Stimulated activated CD8-positive, alpha-beta memory T cell treated with anti-CD3 and anti-CD28 coated beads, Interleukin-15, amount 100 ng/mL, for 48 hours (primary cell): ENCODE measurements at regions not wholly inside any gene's neighbourhood (a gene's known extent, or its start where the extent isn't known, plus 50 kb on each side); places are given as distances from the start of the nearest gene placed in this dataset.
"Not testable (repeated sequence)": the region's sequence is repeated elsewhere in the genome, so short reads cannot be mapped to it uniquely, and the experiment has no call there.

Source experiments
- DNase-seq, 2 donors: peaks; one replicate each; pipeline ENCODE4 v3.0.0-alpha.2; 2020; ENCODE audit warnings: low read depth in 2 of 2

DNA sequence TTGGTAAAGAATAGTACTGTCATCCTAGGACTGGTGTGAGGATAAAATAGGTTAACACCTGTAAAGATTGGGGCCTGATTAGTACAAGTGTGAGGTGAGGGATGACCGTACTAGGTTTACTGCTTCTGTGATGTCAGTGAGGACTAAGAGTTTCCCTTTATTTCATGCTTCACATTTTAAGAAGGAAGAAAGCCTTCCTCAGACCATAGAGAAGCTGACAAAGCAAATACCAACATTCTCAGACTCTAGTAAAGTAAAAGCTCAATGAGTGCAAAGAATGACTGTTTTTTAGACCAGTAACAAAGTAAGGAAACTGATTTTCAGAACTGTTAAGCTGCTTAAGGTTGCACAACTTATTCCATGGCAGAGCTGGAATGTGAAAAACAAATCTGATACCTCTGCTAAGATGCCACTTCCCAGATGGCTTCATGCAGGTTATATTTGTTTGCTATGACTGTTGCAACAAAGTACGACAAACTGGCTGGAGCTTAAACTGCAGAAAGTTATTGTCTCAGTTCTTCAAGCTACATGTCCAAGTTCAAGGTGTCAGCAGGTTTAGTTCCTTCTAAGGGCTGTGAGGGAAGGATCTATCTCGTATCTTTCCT is 354.9 kb downstream of the RSL24D1 start:
- DNase-seq, result no peak

DNA sequence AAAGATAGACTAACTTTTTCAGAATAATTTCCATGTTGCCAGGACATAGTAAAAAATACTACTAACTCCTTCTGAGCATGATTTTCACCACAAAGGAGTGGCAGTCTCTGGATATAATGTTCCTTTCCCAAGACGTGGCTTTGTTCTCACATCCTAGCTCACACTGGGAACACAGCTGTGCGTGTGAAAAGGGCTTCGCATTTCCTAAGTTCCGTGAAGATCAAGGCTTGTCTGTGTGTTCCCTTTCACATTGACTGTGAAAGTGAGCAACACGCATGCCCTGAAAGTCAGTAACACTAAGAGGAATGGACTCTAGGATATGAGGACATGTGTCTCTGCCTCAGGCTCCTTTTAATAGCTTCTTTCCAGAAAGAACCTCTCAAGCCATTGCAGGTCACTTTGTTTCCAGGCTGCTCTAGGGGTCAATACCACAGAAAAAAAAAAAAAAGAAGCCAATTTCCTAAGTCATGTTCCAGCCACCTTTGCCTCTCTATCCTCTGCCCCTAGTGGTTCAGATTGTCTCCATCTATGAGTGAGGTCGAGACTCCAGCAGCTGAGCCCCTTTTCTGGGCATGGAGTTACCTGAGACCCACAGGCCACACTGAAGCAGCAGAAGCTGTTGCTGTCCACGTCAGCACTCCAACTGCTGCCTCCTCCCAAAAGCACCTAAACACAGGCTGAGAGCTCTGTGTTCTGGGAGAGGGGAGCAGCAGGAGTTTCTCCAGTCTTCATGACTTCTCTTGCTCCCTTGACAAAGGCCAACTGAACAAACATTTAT is 355.9 kb downstream of the RSL24D1 start:
- no peak for DNase-seq

DNA sequence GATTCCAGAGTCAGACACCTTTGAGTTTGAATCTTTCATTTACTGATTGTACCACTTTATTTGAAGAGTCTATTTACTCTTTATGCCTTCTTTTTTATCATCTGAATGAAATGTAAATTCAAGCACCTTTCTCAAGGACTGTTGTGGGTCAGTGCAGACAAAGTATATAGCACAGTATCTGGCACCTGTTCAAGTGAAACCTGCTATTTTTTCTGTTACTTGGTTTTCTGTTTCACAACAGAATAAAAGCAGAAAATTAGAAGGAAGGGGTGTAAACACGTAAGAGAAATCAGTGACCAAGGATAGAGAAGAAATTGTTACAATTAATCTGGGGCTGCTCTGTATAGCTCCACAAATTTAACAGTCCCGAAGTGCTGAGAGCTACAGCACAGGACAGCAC is 357.4 kb downstream of the RSL24D1 start:
- no peak for DNase-seq

DNA sequence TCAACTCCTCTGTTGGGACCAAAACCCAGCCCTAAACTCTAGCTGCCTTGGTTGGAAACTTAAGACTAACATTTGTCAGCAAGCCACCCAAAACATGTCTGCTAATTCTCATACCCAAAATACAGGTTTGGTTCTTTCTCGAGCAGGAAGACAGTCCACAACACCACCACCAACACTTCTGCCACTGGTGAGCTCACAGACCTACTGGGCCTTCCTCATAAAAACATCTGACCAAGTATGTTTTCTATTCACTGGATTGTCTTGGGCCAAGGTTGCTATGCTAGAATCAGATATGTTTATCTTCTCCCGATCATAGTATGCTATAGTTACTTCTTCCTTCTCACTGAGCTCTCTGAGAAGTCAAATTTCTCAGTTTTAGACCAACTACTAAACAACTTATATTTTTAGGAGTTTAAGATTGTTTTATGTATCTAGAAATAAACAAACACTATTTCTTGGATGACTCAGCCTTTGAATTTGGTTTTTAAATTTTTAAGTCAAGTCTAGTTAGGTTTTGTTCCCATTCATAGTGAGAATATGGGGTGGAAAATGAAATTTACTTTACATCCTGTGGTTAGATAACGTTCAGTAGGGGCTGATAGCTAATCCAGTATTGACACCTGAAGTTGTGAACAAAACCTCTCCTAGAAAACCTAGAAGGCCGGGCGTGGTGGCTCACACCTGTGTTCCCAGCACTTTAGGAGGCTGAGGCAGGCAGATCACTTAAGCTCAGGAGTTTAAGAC is 360.5 kb downstream of the RSL24D1 start:
- DNase-seq, result no peak

DNA sequence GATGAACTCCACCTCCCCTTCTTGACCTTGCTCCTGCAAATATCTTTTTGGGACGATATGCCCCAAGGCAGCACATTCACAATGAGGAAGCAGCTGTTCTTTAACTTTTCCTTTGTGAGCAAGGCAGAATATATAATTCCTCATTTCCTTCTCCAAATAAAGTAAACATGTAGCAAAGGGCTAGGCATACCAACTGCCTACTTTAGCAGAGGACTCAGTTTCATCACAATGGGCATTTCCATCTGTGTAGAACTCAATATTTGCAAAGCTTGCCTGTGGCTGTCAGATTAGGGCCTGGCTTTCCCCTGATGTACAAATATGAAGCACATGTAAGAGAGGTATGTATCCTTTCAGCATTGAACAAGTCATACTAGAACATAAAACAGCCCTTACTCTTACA is 366.9 kb downstream of the RSL24D1 start:
- DNase-seq, result no peak

DNA sequence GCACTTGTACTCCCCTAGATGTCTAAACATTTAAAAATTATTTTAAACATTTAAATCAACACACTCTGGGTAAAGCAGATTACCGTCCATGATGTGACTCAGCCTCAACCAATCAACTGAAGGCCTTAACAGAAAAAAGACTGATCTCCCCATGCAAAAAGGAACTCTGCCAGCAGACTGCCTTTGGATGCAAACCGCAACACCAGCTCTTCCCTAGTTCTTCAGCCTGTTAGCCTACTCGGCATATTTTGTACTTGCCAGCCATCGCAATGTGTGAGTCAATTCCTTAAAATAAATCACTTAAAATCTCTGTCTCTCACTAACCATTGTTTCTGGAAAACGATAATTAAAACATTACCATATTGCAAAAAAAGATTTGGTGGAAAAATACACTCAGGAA is 375.9 kb downstream of the RSL24D1 start:
- DNase-seq, result no peak

DNA sequence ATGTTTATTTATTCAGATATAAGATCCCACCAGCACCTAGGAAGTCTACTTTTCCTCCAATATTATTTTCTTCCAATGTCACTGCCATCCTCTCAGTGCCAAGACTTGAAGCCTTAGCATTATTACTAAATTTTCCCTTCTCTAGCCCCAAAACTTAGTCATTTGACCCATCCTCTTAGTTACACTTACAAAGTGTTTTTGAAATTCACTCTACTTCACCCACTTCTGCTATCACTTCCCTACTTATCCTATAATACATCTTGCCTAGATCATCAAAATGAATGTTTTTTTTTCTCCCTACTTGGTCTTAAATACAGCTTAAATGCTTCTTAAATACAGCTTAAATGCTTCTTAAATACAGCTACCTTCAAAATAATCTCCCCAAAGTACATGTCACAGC is 376.6 kb downstream of the RSL24D1 start:
- no peak for DNase-seq

DNA sequence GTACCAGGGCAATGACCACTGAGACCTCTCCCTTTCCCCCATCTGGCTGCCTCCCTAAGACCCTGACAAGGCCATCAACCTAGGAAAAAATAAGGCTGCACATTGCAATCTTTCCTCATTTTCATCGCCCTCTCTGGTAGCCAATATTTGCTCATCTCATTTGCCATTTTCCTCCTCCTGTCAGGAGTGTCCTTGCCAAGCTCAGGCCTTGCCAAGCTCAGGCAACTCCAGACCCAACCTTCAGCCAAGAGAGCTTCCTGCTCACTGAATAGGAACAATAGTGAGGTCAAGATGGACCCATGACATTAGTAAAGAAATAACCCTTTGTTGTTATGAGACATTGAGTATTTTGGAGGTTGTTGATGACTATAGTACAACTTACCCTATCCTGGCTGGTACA is 380.3 kb downstream of the RSL24D1 start:
- no peak for DNase-seq

DNA sequence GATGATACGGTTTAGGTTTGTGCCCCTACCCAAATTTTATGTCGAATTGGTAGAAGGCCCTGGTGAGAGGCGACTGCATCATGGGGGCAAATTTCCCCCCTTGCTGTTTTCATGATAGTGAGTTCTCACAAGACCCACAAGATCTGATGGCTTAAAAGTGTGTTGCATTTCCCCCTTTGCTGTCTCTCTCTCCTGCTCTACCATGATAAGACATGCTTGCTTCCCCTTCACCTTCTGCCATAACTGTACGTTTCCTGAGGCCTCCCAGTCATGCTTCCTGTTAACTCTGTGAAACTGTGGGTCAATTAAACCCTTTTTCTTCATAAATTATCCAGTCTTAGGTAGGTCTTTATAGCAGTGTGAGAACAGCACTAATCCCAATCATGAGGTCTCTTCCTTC is 381.2 kb downstream of the RSL24D1 start:
- no peak for DNase-seq

DNA sequence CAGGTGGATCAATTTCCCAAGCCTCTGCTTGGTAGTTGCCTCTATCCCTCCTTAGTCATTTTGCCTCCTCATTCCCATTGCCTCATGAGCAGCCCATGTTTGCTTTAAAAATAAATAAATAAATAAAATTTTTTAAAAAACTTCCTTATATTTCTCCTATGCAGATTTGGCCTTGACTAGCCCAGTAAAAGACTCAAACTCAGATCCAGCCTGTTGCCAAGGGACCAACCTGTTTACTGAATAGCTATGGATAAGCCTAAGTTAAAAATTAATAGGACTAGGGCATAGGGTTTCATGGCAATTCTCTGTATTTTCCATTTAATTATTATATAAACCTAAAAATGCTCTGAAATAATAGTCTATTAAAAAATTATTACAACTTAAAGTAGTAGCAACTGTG is 384.4 kb downstream of the RSL24D1 start:
- DNase-seq, result no peak

DNA sequence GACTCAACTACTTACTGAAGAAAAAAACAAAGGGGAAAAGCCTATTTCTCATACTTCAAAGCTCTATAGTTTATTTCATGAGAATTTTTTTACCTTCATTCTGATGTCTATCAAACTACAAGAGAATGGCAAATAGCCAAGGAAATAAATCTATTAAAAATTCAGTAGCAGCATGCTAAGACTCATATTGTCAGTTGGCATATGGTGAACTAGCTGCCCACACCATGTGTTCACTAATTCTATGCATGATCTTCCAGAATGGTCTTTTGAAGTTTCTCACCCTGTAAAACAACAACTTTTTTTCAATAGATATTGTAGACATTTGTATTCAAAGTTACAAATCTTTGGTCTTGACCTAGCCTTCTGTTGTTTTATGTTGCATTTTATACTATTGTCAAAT is 386.2 kb downstream of the RSL24D1 start:
- no peak for DNase-seq

DNA sequence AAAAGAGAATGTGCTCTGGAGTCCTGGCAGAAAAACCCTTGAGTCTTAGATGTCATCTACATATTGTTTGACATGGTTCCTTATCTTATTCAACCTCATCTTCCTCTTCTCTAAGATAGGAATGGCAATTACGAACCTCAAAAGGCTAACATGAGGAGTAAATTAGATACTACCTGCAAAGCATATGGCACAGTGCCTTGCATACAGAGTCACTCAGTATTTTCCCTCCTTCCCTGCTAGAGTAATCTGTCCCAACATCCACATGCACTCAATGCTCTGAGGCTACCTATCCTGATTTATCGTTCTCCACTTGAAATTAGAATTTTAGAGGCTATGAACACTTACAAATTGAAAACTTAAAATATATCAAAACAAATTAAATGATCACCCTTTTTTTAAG is 386.7 kb downstream of the RSL24D1 start:
- DNase-seq, result no peak

DNA sequence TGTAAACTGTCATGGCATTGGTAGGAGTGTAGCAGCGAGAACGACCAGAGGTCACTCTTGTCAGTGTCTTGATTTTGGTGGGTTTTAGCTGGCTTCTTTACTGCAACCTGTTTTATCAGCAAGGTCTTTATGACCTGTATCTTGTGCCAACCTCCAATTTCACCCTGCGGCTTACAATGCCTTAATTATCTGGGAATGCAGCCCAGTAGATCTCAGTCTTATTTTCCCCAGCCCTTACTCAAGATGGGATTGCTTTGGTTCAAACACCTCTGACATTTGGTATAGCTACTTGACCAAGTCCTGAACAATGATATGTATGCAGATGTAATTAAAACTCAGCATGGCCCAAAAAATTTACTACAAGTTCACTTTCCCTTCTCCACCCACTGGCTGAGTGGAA is 388.4 kb downstream of the RSL24D1 start:
- no peak for DNase-seq

DNA sequence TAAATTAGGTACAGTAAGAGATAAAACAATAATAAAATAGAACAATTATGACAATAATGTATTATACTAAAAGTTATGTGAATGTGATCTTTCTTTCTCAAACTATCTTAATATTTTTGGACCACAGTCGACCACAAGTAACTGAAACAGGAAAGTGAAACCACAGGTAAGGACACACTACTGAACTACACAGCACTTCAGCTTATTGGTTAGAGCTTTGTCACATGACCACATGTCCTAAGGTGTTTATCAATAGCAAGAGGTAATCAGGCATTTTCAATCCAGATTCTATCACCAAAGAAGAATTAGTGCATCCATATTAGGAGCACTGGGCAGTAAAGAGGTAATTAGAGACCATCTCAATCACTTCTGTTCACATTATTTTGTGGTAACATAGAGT is 392.8 kb downstream of the RSL24D1 start:
- DNase-seq, result no peak

DNA sequence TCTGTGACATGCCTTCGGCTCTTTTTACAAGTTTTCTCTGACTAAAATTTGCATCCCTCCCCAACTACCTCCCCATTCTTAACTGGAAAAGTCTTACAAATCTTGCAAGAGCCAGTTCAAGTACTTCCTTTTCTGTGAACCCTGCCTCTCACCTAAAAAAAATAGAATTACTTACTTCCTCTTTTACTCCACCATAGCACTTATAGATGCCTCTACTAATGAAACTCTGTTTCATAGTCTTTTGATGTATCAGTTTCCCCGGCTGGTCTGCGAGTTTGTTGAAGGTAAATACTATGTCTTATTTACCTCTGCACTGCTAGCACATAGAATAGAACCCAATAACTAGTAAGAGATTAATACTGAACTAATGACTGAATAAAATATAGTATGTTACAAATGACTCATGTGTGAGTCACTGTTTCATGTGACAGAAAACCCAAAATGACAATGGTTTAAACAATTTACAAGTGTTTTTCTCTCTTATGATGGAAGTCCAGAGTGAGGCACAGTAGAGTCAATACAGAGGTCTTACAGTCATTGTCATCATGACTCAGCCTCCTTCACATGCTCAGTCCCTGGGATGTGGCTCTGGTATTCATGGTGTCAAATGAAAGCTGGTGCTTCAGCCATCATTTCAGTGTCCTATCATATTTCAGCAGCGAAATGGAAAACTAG is 393.5 kb downstream of the RSL24D1 start:
- no peak for DNase-seq

DNA sequence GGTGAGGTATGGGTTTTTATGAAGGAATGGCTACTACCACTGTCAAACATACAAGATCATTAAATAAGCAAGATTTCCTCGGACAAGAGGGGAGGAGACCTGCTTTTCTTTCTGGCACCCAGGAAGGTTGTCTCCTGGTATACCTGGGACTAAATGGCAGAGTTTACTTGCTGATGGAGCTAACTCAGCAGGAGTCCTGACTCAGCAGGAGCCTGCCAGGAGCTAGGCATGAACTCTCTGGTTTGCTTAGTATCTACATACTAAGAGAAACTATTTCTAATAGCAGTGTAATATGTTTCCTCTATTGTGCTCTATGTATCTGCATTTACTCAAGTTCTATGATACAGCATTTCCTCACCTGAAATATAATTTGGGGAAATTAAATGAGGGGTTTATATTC is 404.2 kb downstream of the RSL24D1 start:
- no peak for DNase-seq

DNA sequence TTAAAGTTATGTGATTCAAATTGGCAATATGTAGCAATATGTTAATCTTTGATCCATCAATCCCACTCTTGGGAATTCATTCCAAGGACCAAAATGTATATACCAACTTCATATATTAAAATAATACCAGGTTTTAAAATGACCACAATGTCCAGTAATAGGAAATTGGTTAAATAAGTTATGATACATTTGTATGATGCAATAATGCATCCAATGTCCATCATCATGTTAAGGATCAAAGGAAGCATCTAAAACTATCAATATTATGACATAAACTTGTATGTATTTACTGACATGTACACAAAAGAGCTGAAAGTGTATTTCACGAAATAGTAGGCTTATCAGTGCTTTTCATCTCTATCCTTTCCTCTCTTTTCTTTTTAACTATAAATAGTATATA is 406.0 kb downstream of the RSL24D1 start:
- no peak for DNase-seq

DNA sequence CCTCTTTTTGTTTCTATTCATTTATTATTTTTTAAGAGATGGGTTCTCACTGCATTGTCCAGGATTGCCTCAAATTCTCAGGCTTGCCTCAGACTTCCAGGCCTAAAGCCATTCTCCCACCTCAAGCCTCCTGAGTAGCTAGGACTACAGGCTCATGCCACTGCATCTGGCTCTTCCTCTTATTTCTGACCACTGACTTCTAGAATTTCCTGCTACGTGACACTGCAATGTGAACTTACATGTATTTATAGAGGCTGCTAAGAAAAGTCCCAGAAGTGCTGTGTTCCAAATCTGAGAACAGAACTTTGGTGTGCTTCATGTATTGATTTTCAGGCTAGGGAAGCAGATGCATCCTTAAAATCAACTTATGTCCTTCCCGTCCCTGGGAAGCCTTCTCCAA is 407.4 kb downstream of the RSL24D1 start:
- DNase-seq, result no peak

DNA sequence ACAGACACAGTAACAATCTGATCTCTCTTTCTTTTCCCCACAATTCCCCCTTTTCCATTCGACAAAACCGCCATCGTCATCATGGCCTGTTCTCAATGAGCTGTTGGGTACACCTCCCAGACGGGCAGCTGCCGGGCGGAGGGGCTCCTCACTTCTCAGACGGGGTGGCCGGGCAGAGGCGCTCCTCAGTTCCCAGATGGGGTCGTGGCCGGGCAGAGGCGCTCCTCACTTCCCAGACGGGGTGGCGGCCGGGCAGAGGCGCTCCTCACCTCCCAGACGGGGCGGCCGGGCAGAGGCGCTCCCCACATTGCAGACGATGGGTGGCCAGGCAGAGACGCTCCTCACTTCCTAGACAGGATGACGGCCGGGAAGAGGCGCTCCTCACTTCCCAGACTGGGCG is 415.5 kb downstream of the RSL24D1 start:
- not testable (repeated sequence) for DNase-seq

DNA sequence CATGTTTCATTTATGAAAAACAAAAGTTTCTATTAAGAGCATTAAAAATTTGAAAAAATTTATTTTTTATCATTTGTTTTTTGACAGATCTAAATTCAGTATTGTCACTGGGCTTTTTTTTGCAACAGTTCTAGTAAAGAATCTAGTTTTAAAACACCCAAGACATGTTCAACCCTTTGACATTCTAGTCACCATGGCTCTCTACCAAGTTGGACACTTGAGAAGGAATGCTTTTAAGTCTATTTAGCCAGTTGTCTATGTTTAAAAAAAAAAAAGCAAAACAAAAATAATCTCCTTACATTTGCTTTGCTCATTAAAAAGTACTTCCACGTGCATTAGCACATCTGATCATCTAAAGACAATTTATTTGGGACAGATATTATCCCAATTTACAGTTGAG is 417.5 kb downstream of the RSL24D1 start:
- no peak for DNase-seq

DNA sequence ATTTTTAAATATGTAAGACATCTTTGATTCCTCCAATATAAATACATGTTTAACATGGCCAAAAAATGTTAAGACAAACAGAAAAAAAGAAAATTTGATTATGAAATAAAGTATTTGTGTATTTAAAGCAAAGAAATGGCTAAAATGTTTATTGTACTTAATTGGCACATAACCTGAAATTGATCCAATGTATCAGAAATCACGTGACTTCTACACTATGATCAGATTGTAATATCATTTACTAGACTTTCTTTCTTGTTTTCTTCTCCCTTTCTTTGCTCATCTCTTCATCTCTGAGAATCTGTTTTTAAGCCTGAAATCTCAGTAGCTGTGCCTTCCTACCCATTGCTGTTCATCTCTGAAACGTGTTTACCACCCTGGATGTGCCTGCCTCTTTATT is 420.3 kb downstream of the RSL24D1 start:
- no peak for DNase-seq

DNA sequence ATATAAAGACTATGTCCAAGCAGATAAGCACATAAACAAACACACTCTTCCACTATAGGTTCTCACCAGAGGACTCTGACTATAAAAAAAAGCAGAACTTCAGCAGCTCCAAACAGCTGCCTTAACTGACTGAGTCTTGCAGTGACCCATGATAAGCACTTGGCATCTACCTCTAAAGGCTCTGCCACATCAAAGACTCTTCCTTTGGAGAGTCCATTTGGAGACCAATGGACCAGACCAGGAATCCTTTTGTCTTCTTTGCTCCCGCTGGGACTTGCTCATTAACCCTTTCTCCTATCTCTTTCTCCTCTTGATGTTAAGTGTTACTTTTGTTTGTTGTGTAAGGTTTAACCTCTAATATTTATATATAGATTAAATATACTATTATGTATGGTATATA is 424.1 kb downstream of the RSL24D1 start:
- no peak for DNase-seq

DNA sequence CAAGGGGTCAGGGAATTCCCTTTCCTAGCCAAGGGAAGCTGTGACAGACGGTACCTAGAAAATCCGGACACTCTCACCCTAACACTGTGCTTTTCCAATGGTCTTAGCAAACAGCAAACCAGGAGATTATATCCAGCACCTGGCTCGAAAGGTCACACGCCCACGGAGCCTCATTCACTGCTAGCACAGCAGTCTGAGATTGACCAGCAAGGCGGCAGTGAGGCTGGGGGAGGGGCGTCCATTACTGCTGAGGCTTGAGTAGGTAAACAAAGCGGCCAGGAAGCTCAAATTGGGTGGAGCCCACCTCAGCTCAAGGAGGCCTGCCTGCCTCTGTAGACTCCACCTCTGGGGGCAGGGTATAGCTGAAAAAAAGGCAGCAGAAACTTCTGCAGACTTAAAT is 447.3 kb downstream of the RSL24D1 start:
- not testable (repeated sequence) for DNase-seq
